Neural crest cell (in vitro differentiated cells): ENCODE measurements at regions not wholly inside any gene's neighbourhood (a gene's known extent, or its start where the extent isn't known, plus 50 kb on each side); places are given as distances from the start of the nearest gene placed in this dataset.
"Not testable (repeated sequence)": the region's sequence is repeated elsewhere in the genome, so short reads cannot be mapped to it uniquely, and the experiment has no call there.

Experiments
- DNase-seq: peaks from one replicate; pipeline ENCODE4 v3.0.0; 2021; ENCODE audit warnings: low read depth, mixed read lengths, low spot score
- H3K27ac Mint-ChIP-seq: one replicate; pipeline ENCODE4 v1.8.0; 2021; ENCODE audit warnings: mild to moderate bottlenecking, mixed read lengths; ENCODE audit not compliant: unreplicated experiment
- H3K27me3 Mint-ChIP-seq: 2 replicates; pipeline ENCODE4 v1.8.0; 2021; ENCODE audit warnings: low read depth, mild to moderate bottlenecking, mixed read lengths
- H3K36me3 Mint-ChIP-seq: 2 replicates; pipeline ENCODE4 v1.8.0; 2021; ENCODE audit warnings: low read depth, mild to moderate bottlenecking, mixed read lengths
- H3K4me1 Mint-ChIP-seq: 2 replicates; pipeline ENCODE4 v1.8.0; 2021; ENCODE audit warnings: mixed read lengths
- H3K4me3 Mint-ChIP-seq: one replicate; pipeline ENCODE4 v1.8.0; 2021; ENCODE audit warnings: mild to moderate bottlenecking, mixed read lengths
- H3K9me3 Mint-ChIP-seq: 2 replicates; pipeline ENCODE4 v1.8.0; 2021; ENCODE audit warnings: mixed read lengths
- TF ChIP-seq, protein P1 (sequence below): fragments of 200-600 bp; sonication (generic); conservative IDR thresholded peaks from 2 replicates; pipeline ENCODE4 v1.5.0; 2021; ENCODE audit warnings: antibody characterized with exemption, mild to moderate bottlenecking

DNA sequence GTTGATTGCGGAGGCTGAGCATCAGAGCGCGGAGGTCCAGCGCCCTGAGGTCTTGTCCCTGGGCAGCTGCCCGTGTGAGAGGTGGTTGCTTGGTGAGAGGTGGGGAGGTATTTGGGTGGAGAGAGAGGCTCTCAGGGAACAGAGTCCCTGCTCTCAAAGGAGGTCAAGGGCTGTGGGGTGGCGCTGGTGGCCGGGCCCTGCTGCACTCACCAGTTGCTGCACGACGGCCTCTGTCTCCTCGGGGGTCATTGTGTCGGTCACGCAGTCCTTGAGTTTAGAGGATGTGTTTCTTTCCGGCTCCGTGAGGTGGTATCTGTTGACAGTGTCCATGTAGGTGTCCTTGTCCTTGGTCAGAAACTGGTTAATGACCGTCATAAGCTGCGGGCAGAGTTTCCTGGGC lies 95.5 kb downstream of the WTIP start:
- Mint-ChIP-seq H3K9me3 (peaks cover 3% of the 10 kb centered on the region), H3K4me1 (no peaks in the 10 kb centered on the region), H3K27me3 (no peaks in the 10 kb centered on the region), H3K4me3 (no peak overlapping the region), H3K36me3 (peaks cover 2% of the 10 kb centered on the region), H3K27ac (peak overlapping the region; percentile 75)
- no peak for DNase-seq
- TF ChIP-seq, protein P1, sequence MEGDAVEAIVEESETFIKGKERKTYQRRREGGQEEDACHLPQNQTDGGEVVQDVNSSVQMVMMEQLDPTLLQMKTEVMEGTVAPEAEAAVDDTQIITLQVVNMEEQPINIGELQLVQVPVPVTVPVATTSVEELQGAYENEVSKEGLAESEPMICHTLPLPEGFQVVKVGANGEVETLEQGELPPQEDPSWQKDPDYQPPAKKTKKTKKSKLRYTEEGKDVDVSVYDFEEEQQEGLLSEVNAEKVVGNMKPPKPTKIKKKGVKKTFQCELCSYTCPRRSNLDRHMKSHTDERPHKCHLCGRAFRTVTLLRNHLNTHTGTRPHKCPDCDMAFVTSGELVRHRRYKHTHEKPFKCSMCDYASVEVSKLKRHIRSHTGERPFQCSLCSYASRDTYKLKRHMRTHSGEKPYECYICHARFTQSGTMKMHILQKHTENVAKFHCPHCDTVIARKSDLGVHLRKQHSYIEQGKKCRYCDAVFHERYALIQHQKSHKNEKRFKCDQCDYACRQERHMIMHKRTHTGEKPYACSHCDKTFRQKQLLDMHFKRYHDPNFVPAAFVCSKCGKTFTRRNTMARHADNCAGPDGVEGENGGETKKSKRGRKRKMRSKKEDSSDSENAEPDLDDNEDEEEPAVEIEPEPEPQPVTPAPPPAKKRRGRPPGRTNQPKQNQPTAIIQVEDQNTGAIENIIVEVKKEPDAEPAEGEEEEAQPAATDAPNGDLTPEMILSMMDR = no peak

DNA sequence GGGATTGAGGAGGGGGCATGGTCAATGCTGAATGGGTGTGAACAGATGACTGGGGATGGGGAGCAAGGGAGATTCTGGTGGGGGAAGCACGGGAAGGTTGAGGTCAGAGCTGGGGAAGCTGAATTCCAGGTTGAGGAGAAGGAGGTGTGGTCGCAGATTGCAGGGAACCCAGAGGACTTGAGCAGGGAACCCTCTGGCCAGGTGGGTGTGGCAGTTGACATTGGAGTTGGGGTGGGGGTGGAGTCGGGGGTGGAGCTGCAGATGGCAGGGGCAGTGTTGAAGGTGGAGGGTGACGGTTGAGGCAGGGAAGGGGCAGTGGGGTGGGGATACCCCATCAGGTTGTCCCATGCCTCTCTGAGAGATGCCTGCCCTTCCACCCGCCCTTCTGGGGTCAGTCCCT lies 94.7 kb downstream of the WTIP start:
- Mint-ChIP-seq H3K4me1 (no peaks in the 10 kb centered on the region), H3K27ac (no peak overlapping the region), H3K36me3 (peaks cover 2% of the 10 kb centered on the region), H3K4me3 (no peak overlapping the region), H3K9me3 (peaks cover 3% of the 10 kb centered on the region), H3K27me3 (no peaks in the 10 kb centered on the region)
- no peak for DNase-seq
- TF ChIP-seq, protein P1 = no peak

DNA sequence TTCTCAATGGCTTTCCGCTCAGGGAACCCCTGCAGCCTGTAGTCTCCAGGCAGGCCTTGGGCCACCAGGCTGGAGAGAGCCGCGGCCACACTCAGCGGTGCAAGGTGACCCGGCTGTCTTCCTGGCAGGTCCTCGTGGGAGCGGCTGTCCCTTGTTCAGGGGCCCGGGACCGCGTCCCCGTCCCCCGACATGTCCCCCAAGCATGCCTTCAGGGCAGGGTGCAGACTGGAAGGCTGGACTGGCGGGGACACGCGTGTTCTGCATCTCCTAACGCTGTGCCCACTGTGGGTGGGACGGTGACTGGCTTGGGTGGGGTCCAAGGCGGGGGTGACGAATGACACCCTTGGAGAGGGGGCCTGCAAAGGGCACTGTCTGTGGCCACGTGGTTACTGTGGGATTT lies 93.6 kb downstream of the WTIP start:
- Mint-ChIP-seq H3K4me1 (no peaks in the 10 kb centered on the region), H3K4me3 (no peak overlapping the region), H3K9me3 (peaks cover 7% of the 10 kb centered on the region), H3K27ac (peak overlapping the region; percentile 35), H3K27me3 (no peaks in the 10 kb centered on the region), H3K36me3 (peaks cover 2% of the 10 kb centered on the region)
- TF ChIP-seq, protein P1 = no peak
- DNase-seq = no peak

DNA sequence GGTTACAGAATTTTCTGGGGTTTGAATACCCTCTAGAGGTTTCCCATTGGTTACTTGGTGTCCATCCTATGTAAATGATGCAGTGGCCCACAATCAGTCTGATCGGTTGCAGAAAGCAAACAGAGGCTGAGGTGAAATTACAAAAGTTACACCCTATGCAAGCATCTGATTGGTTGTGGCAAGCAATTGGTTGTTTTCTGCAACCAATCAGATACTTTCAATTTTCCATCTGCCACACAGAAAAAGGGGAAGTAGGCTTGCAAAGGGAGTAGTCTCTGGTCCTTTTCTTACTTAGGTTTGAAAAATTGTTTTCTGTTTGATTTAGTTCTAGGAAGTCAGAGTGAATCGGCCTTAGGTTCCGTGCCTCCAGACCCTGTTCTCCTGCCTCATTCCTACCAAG lies 93.1 kb downstream of the WTIP start:
- TF ChIP-seq, protein P1 = no peak
- H3K9me3 Mint-ChIP-seq = peaks cover 8% of the 10 kb centered on the region
- H3K4me1 Mint-ChIP-seq = no peaks in the 10 kb centered on the region
- peak overlapping the region; percentile 35 for H3K27ac Mint-ChIP-seq
- no peak overlapping the region for H3K4me3 Mint-ChIP-seq
- no peak for DNase-seq
- H3K27me3 Mint-ChIP-seq = no peaks in the 10 kb centered on the region
- H3K36me3 Mint-ChIP-seq = peaks cover 2% of the 10 kb centered on the region

DNA sequence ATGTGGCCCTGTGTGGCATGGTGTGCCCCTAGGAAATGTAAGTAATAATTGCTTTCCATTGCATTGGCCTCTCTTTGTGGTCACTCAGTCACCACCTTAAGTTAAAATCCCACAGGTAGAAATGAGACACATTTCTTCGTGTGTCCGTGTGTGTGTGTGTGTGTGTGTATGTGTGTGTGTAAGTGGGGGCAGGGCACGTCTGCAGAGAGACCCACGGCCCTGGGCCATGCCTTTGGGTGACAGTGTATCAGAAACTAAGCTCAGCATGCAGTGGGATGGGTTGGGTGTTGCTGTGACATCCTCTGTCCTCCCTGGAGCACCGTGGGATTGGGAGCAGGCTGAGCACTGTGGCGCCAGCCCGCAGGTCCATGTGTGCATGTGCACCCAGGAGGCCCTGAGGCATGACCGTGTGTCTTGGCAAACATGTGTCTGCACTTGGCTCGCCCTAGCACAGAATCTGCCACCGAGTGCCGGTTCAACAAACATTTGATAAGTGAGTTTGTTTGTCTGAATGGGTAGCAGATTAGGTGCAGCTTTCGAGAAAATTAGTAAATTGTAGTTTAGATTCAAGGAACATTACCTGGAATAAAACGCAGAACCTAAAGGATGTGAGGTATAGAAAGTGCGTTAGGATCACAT lies 91.8 kb downstream of the WTIP start:
- H3K27ac Mint-ChIP-seq = no peak overlapping the region
- peaks cover 2% of the 10 kb centered on the region for H3K36me3 Mint-ChIP-seq
- no peak overlapping the region for H3K4me3 Mint-ChIP-seq
- no peaks in the 10 kb centered on the region for H3K4me1 Mint-ChIP-seq
- no peaks in the 10 kb centered on the region for H3K27me3 Mint-ChIP-seq
- H3K9me3 Mint-ChIP-seq = peaks cover 11% of the 10 kb centered on the region
- TF ChIP-seq, protein P1 = no peak
- no peak for DNase-seq

DNA sequence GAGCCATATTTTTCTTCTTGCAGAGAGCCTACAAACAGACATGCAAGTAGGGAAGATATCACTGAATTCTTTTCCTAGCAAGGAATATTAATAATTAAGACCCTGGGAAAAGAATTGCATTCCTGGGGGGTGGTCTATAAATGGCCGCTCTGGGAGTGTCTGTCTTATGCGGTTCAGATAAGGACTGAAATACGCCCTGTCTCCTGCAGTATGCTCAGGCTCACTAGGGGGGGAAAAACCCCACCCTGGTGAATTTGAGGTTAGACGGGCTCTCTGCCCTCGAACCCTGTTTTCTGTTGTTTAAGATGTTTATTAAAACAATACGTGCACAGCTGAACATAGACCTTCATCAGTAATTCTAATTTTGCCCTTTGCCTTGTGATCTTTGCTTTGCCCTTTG lies 88.6 kb downstream of the WTIP start:
- peaks cover 18% of the 10 kb centered on the region for H3K9me3 Mint-ChIP-seq

DNA sequence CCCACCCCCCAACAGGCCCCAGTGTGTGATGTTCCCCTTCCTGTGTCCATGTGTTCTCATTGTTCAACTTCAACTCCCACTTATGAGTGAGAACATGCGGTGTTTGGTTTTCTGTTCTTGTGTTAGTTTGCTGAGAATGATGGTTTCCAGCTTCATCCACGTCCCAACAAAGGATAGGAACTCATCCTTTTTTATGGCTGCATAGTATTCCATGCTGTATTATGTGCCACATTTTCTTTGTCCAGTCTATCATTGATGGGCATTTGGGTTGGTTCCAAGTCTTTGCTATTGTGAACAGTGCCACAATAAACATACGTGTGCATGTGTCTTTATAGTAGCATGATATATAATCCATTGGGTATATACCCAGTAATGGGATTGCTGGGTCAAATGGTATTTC lies 80.8 kb downstream of the WTIP start:
- H3K27ac Mint-ChIP-seq, H3K36me3 Mint-ChIP-seq, H3K4me3 Mint-ChIP-seq, H3K4me1 Mint-ChIP-seq, H3K9me3 Mint-ChIP-seq, DNase-seq: not testable (repeated sequence)
- H3K27me3 Mint-ChIP-seq = peaks cover 85% of the 10 kb centered on the region

More for the DNA sequence above, 88.6 kb downstream of the WTIP start:
- not testable (repeated sequence) for DNase-seq, H3K36me3 Mint-ChIP-seq, H3K4me3 Mint-ChIP-seq, H3K27ac Mint-ChIP-seq, H3K4me1 Mint-ChIP-seq
- H3K27me3 Mint-ChIP-seq = peaks cover 20% of the 10 kb centered on the region
